ENCODE measurements at regions not wholly inside any gene's neighbourhood (a gene's known extent, or its start where the extent isn't known, plus 50 kb on each side); places are given as distances from the start of the nearest gene placed in this dataset.

DNA sequence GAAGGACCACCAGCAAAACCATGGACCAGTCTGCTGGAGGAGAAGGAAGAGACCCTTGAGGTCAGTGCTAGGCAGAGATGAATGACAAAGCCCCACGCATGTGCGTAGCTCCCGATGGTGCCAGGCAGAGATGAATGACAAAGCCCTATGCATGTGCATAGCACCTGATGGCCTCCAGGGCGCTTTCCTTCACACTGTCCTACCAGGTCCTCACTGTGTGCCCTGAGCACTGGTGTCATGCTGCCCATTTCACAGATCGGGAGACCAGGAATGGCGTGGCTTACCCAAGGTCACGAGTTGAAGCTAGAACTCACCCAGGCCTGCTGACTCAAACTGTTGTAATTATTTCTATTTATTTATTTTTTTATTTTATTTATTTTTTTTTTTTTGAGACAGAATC is 149.6 kb downstream of the KATNIP start:
- in situ Hi-C loops (cut with MboI; ENCODE audit: low pct_unique_long_range_greater_than_20kb, low sequenced_read_pairs, unreplicated experiment), result no loop called here
- DNase-seq (ENCODE audit: low spot score), result no peak
- TF ChIP-seq CTCF (IDR thresholded peaks at IDR 0.05; ENCODE audit: extremely low read depth, insufficient read depth, missing control alignments), result no peak

DNA sequence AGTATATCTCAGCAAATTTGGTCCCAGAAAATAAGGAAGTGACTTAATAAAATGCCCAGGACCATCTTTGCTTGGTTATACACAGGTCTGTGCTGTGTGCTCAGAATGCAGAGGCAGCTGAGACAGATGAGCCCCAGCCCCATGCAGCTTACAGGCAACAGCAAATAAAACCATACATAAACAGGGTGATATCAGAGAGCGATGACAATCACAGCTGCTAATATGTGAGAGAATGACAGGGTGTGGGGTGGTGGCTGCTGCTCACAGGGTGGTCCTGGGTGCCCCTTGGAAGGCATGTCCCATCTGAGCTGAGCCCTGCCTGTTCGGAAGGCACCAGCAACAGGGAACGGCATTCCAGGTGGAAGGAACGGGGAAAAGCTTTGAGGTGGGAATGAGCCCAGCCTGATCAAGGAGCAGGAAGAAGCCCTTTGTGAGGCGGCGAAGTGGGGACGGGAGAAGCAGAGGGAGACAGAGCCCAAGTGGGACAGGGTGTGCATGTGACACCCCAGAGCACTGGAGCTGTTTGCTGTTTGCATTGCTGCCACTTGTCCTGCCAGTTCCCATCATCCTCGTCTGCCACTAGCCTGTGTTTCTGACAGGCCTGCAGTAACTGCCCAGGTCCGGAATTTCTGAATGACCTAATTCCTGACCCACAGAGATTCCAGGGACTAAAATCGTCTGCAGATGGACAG is 150.5 kb downstream of the KATNIP start:
- TF ChIP-seq CTCF (IDR thresholded peaks at IDR 0.05; ENCODE audit: extremely low read depth, insufficient read depth, missing control alignments), result no peak
- DNase-seq (ENCODE audit: low spot score), result no peak

GRCh38 chr16:27701381-27701780 is 151.4 kb downstream of the KATNIP start:
- DNase-seq (ENCODE audit: low spot score), result no peak
- no peak for TF ChIP-seq CTCF (IDR thresholded peaks at IDR 0.05; ENCODE audit: extremely low read depth, insufficient read depth, missing control alignments)
- in situ Hi-C loops (cut with MboI; ENCODE audit: low pct_unique_long_range_greater_than_20kb, low sequenced_read_pairs, unreplicated experiment), result no loop called here

More for the DNA sequence above, 150.5 kb downstream of the KATNIP start:
- in situ Hi-C loops (cut with MboI; ENCODE audit: low pct_unique_long_range_greater_than_20kb, low sequenced_read_pairs, unreplicated experiment), result no loop called here

DNA sequence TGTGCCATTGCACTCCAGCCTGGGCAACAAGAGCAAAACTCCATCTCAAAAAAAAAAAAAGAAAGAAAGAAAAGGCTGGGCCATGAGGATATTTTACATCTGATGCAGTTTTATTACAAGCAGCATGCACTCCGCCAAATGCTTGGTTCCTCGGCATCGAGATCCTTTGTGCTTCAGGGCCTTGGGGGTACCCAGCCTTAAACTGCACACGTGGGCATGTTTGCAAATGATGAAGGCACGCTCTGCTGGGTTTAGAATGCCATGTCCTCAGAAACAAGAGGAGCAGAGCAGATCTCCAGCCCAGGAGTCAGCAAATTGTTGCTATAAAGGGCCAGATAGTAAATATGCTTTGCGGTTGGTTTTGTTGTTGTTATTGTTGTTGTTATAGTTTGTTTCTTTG is 153.2 kb downstream of the KATNIP start:
- in situ Hi-C loops (cut with MboI; ENCODE audit: low pct_unique_long_range_greater_than_20kb, low sequenced_read_pairs, unreplicated experiment), result no loop called here
- no peak for TF ChIP-seq CTCF (IDR thresholded peaks at IDR 0.05; ENCODE audit: extremely low read depth, insufficient read depth, missing control alignments)
- DNase-seq (ENCODE audit: low spot score), result no peak

- no peak for DNase-seq (ENCODE audit: low spot score)
- no peak for TF ChIP-seq CTCF (IDR thresholded peaks at IDR 0.05; ENCODE audit: extremely low read depth, insufficient read depth, missing control alignments)
- in situ Hi-C loops (cut with MboI; ENCODE audit: low pct_unique_long_range_greater_than_20kb, low sequenced_read_pairs, unreplicated experiment), result no loop called here
These were observed 153.6 kb downstream of the KATNIP start for GRCh38 chr16:27703545-27703944.

DNA sequence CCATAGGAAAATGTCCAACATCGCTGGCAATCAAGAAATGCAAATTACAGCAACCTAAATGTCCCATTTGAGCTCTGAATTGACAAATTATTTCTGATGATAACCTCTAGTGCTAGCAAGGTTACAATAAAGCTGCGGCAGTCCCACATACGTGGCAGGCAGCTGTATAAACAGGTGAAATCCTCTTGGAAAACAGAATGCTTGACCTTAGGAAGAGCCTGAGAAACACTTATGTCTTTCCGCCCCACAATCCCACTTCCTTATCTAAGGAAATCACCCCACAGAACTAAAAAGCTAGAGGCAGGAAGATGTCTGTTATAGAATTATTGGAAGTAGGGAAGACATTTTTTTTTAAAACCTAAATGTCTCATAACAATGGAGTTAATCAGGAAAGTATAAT is 154.3 kb downstream of the KATNIP start:
- DNase-seq (ENCODE audit: low spot score), result no peak
- in situ Hi-C loops (cut with MboI; ENCODE audit: low pct_unique_long_range_greater_than_20kb, low sequenced_read_pairs, unreplicated experiment), result no loop called here
- TF ChIP-seq CTCF (IDR thresholded peaks at IDR 0.05; ENCODE audit: extremely low read depth, insufficient read depth, missing control alignments), result no peak
